HEK293 (cell line): ENCODE measurements at regions not wholly inside any gene's neighbourhood (a gene's known extent, or its start where the extent isn't known, plus 50 kb on each side); places are given as distances from the start of the nearest gene placed in this dataset.

ENCODE experiments used
- CTCF ChIA-PET: fragments of 350-600 bp; formaldehyde crosslinking; extraction: SDS; loops from one replicate; lab custom pipeline; 2021; ENCODE audit warnings: antibody characterized with exemption; lab: Yijun Ruan, JAX
- POLR2A ChIA-PET: fragments of 300-600 bp; formaldehyde crosslinking; extraction: SDS; loops from one replicate; lab custom pipeline; 2020; ENCODE audit warnings: antibody characterized with exemption, inconsistent platforms; lab: Yijun Ruan, JAX
- H3K27ac ChIP-seq: fragments of 200-500 bp; sonication (Bioruptor generic); 2 replicates; pipeline ENCODE4 v1.5.1; 2014; ENCODE audit warnings: low read depth, low read length, control low read depth, inconsistent platforms; ENCODE audit errors: extremely low read depth
- H3K36me3 ChIP-seq, 2 experiments: fragments of 200-500 bp in 1 of 2; sonication (Bioruptor generic) in 1 of 2; 1 replicate in 1 of 2; 2 replicates in 1 of 2; pipeline ENCODE4 v1.5.1; 2014 to 2017; ENCODE audit warnings: inconsistent platforms in 2 of 2, low read length in 2 of 2; ENCODE audit not compliant: control insufficient read depth in 2 of 2, insufficient read depth in 1 of 2
- H3K4me1 ChIP-seq: fragments of 200-500 bp; sonication (Bioruptor generic); 2 replicates; pipeline ENCODE4 v1.5.1; 2014; ENCODE audit warnings: mild to moderate bottlenecking, low read length, inconsistent platforms; ENCODE audit not compliant: control insufficient read depth, insufficient read depth
- H3K4me3 ChIP-seq: 2 replicates; pipeline ENCODE4 v1.5.1; 2011; ENCODE audit warnings: low read depth, mild to moderate bottlenecking, control low read depth, low read length, moderate library complexity
- H3K9me3 ChIP-seq: fragments of 200-500 bp; sonication (Bioruptor generic); 2 replicates; pipeline ENCODE4 v1.5.1; 2014; ENCODE audit warnings: low read depth, low read length, inconsistent platforms; ENCODE audit not compliant: control insufficient read depth, insufficient read depth
- EGR2 ChIP-seq: fragments of 450-650 bp; formaldehyde crosslinking; IDR thresholded peaks from 2 replicates; pipeline ENCODE4 v1.5.1; 2016; ENCODE audit warnings: low read depth, missing biosample characterization, missing genetic modification characterization
- GLIS2 ChIP-seq: fragments of 450-650 bp; formaldehyde crosslinking; IDR thresholded peaks from 2 replicates; pipeline ENCODE4 v1.5.1; 2016; ENCODE audit warnings: missing biosample characterization, missing genetic modification characterization
- HOXD13 ChIP-seq: sonication (generic); formaldehyde crosslinking; IDR thresholded peaks from 2 replicates; pipeline ENCODE4 v1.8.0; 2022; ENCODE audit warnings: missing genetic modification reagents, borderline replicate concordance
- PRDM1 ChIP-seq: fragments of 450-650 bp; formaldehyde crosslinking; IDR thresholded peaks from 2 replicates; pipeline ENCODE4; 2016; ENCODE audit warnings: missing biosample characterization, missing genetic modification characterization
- WT1 ChIP-seq: fragments of 450-650 bp; formaldehyde crosslinking; IDR thresholded peaks from 2 replicates; pipeline ENCODE4 v1.5.1; 2016; ENCODE audit warnings: missing biosample characterization, missing genetic modification characterization
- YY1 ChIP-seq: fragments of 450-650 bp; formaldehyde crosslinking; IDR thresholded peaks from 2 replicates; pipeline ENCODE4 v1.5.1; 2018; ENCODE audit warnings: missing biosample characterization, missing genetic modification characterization
- ZBTB7A ChIP-seq: fragments of 450-650 bp; formaldehyde crosslinking; IDR thresholded peaks from 2 replicates; pipeline ENCODE4 v1.5.1; 2016; ENCODE audit warnings: low read depth, missing biosample characterization, missing genetic modification characterization
- ZBTB8A ChIP-seq: fragments of 450-650 bp; formaldehyde crosslinking; IDR thresholded peaks from 2 replicates; pipeline ENCODE4 v1.5.1; 2016; ENCODE audit warnings: missing biosample characterization, missing genetic modification characterization
- ZFHX2 ChIP-seq: fragments of 450-650 bp; formaldehyde crosslinking; conservative IDR thresholded peaks from 2 replicates; pipeline ENCODE4 v1.5.1; 2016; ENCODE audit warnings: missing biosample characterization, missing genetic modification characterization
- ZNF138 ChIP-seq: fragments of 450-650 bp; formaldehyde crosslinking; IDR thresholded peaks from 2 replicates; pipeline ENCODE4 v1.5.1; 2016; ENCODE audit warnings: missing biosample characterization, missing genetic modification characterization, borderline replicate concordance
- ZNF140 ChIP-seq: fragments of 450-650 bp; formaldehyde crosslinking; IDR thresholded peaks from 2 replicates; pipeline ENCODE4 v1.5.1; 2016; ENCODE audit warnings: missing biosample characterization, missing genetic modification characterization
- ZNF239 ChIP-seq: fragments of 450-650 bp; formaldehyde crosslinking; IDR thresholded peaks from 2 replicates; pipeline ENCODE4 v1.5.1; 2016; ENCODE audit warnings: missing biosample characterization, missing genetic modification characterization
- ZNF274 ChIP-seq, 2 experiments: fragments of 200-500 bp in 1 of 2; fragments of 450-650 bp in 1 of 2; sonication (Bioruptor generic) in 1 of 2; formaldehyde crosslinking in 1 of 2; IDR thresholded peaks; 2 replicates each; pipeline versions ENCODE4 v1.5.1 to v1.6.1; 2014 to 2016; ENCODE audit warnings: borderline replicate concordance in 1 of 2, inconsistent platforms in 1 of 2, low read length in 1 of 2, missing biosample characterization in 1 of 2, missing genetic modification characterization in 1 of 2
- ZNF394 ChIP-seq: fragments of 450-650 bp; formaldehyde crosslinking; IDR thresholded peaks from 2 replicates; pipeline ENCODE4 v1.5.1; 2016; ENCODE audit warnings: missing biosample characterization, missing genetic modification characterization, mild to moderate bottlenecking, moderate library complexity, borderline replicate concordance
- ZNF529 ChIP-seq: fragments of 450-650 bp; formaldehyde crosslinking; IDR thresholded peaks from 2 replicates; pipeline ENCODE4 v1.5.1; 2017; ENCODE audit warnings: missing genetic modification characterization, missing biosample characterization; ENCODE audit not compliant: insufficient replicate concordance
- ZNF560 ChIP-seq: fragments of 450-650 bp; formaldehyde crosslinking; IDR thresholded peaks from 2 replicates; pipeline ENCODE4 v1.5.1; 2017; ENCODE audit warnings: missing biosample characterization, missing genetic modification characterization, borderline replicate concordance
- ZNF561 ChIP-seq: fragments of 450-650 bp; IDR thresholded peaks from 2 replicates; pipeline ENCODE4 v1.5.1; 2018; ENCODE audit warnings: missing biosample characterization, missing genetic modification characterization, borderline replicate concordance
- ZNF623 ChIP-seq: fragments of 450-650 bp; formaldehyde crosslinking; IDR thresholded peaks from 2 replicates; pipeline ENCODE4 v1.5.1; 2016; ENCODE audit warnings: missing biosample characterization, missing genetic modification characterization
- ZNF664 ChIP-seq: fragments of 450-650 bp; formaldehyde crosslinking; IDR thresholded peaks from 2 replicates; pipeline ENCODE4 v1.5.1; 2016; ENCODE audit warnings: missing biosample characterization, missing genetic modification characterization
- ZNF785 ChIP-seq: fragments of 450-650 bp; formaldehyde crosslinking; IDR thresholded peaks from 2 replicates; pipeline ENCODE4 v1.5.1; 2016; ENCODE audit warnings: missing biosample characterization, missing genetic modification characterization
- ZNF830 ChIP-seq: fragments of 450-650 bp; IDR thresholded peaks from 2 replicates; pipeline ENCODE4 v1.5.0; 2018; ENCODE audit warnings: missing biosample characterization, missing genetic modification characterization, low read depth, mild to moderate bottlenecking, moderate library complexity
- TF ChIP-seq, protein P1 (sequence below): fragments of 450-650 bp; formaldehyde crosslinking; IDR thresholded peaks from 2 replicates; pipeline ENCODE4 v1.5.1; 2016; ENCODE audit warnings: missing biosample characterization, missing genetic modification characterization
- TF ChIP-seq, protein P2 (sequence below): fragments of 450-650 bp; formaldehyde crosslinking; IDR thresholded peaks from 2 replicates; pipeline ENCODE4 v1.5.1; 2016; ENCODE audit warnings: missing biosample characterization, missing genetic modification characterization, low read depth
- TF ChIP-seq, protein P3 (sequence below): fragments of 450-650 bp; formaldehyde crosslinking; IDR thresholded peaks from 2 replicates; pipeline ENCODE4 v1.5.1; 2017; ENCODE audit warnings: missing biosample characterization, missing genetic modification characterization

DNA sequence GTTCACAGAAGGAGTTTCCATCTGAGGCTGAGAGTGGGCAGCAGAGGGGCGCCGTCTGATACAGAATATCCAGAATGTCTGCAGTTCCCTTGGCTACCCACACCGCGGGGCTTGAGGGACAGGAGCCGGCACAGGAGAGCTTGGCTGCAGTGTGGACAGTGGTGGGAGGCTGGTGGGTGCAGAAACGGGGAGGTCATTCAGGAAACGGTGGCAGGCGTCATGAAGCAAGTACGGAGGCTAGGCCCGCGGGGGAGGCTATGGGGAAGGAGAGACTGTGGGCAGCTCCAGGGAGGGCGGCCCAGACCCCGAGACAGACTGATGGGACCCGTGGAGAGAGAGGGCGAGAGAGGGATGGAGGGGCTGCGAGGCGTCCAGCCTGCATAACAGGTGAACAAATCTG is 55.2 kb upstream of the UQCRFS1 start:
- no peaks in the 10 kb centered on the region for H3K4me1 ChIP-seq
- H3K9me3 ChIP-seq: no peaks in the 10 kb centered on the region
- TF ChIP-seq, protein P1, sequence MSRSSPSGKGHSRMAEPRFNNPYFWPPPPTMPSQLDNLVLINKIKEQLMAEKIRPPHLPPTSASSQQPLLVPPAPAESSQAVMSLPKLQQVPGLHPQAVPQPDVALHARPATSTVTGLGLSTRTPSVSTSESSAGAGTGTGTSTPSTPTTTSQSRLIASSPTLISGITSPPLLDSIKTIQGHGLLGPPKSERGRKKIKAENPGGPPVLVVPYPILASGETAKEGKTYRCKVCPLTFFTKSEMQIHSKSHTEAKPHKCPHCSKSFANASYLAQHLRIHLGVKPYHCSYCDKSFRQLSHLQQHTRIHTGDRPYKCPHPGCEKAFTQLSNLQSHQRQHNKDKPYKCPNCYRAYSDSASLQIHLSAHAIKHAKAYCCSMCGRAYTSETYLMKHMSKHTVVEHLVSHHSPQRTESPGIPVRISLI: no peak
- TF ChIP-seq GLIS2 (tag by site-specific recombination): no peak
- no peak for TF ChIP-seq PRDM1
- TF ChIP-seq ZFHX2 (tag by site-specific recombination): peak; percentile 34; the same call in 1 of the 2 replicates
- no peak for TF ChIP-seq ZNF274 (IDR thresholded peaks at IDR 0.05; ENCODE audit: low read length)
- no peak for TF ChIP-seq ZNF274 (tag by site-specific recombination; IDR thresholded peaks at IDR 0.05; ENCODE audit: borderline replicate concordance)
- no peak for TF ChIP-seq ZBTB7A
- peak; percentile 69; the same call in 1 of the 2 replicates for TF ChIP-seq EGR2
- no peak for TF ChIP-seq ZNF138 (tag by site-specific recombination)
- no peak for TF ChIP-seq ZNF239 (tag by site-specific recombination)
- no peak for TF ChIP-seq HOXD13
- CTCF ChIA-PET: interaction anchor here (1.3 to 1.6 kb wide), 2 partner anchors 148 to 260 kb away, joined by 5 read pairs; no protein-coding TSS in a partner anchor
- no peaks in the 10 kb centered on the region for H3K36me3 ChIP-seq
- POLR2A ChIA-PET: no interaction called here
- H3K4me3 ChIP-seq: no peak overlapping the region
- no peak overlapping the region for H3K27ac ChIP-seq

DNA sequence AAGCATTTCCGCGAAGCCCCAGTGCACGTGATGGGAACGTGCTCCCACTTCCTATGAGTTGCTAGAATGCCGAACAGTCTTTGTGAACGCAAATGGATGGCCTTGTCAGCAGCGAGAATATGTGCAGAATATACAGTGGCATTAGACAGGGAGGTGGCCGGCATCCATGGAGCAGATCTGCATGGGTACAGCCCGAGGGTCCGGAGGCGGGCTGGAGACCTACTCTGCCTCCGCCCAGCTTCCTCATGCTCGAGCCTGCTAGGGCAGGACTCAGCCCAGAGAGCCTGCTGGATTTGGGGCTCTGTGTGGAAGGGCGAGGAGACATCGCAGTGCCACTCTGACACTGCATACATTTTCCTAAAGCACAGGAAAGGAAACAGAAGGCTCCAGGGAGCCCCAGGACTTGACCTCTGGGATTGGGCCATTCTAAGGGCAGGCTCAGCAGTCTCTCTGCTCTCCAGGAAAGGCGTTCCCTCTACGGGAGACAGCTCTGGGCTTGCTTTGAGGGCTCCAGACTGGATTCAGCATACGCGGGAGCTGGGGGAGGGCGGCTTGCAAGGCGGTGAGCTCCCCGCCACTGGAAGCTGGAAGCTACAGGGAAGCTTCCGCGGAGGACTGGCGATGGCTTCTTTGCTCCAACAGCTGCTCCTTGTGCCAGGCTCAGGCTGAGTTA is 55.9 kb upstream of the UQCRFS1 start:
- ChIA-PET POLR2A (no interaction called here), CTCF (interaction anchor here (0.6 to 6.1 kb wide), 3 partner anchors 9 to 1333 kb away, joined by 3 to 35 read pairs (median 3); no protein-coding TSS in a partner anchor)
- Histone ChIP-seq H3K9me3 (no peaks in the 10 kb centered on the region), H3K4me3 (no peak overlapping the region), H3K27ac (no peak overlapping the region), H3K4me1 (no peaks in the 10 kb centered on the region), H3K36me3 (no peaks in the 10 kb centered on the region)
- TF ChIP-seq ZNF561 (no peak), ZNF664 (no peak)

DNA sequence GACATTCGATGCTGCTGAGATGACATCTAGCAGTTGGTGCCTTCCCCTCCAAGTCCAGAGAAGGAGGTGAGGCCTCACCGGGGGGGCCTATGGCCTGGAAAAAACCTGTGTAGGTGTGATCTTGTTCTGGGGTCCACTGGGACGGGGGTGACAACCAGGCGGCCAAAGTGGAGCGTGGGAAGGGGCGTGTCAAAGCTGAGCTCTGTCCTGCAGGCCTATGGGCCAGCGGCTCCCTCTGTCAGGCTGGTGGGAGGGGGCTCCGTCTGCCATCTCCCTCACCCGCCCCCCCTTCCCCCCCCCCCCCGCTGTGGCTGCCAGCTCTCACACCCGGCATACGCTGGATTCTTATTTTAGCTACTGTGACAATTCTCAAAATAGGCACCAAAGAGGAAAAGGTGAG is 56.7 kb upstream of the UQCRFS1 start:
- H3K27ac ChIP-seq: no peak overlapping the region
- TF ChIP-seq ZNF529 (tag by site-specific recombination): no peak
- TF ChIP-seq, all 188 proteins: peak for 0
- ChIA-PET CTCF (interaction anchor here (0.7 to 6.1 kb wide), 2 partner anchors 9 to 1333 kb away, joined by 3 to 35 read pairs; no protein-coding TSS in a partner anchor), POLR2A (no interaction called here)
- no peak overlapping the region for H3K4me3 ChIP-seq
- no peaks in the 10 kb centered on the region for H3K4me1 ChIP-seq
- no peaks in the 10 kb centered on the region for H3K9me3 ChIP-seq
- H3K36me3 ChIP-seq: no peaks in the 10 kb centered on the region

DNA sequence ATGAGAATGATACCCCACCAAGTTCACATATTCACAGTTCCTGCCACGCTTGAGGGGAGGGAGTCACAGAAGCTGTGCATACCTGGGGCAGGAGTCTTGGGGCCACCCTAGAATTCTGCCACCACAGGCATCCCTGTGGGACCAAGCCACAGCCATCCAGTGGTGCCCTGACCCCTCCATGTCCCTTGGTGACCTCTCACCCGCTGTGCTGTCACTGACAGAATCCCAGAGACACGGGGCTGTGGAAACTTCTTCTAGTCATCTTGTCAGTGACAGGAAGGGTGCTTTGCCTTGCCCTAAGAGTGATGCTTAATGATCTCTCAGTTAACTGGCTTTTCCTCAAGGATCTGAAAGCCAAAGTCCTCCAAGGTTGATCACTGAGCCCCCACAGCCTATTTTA is 58.4 kb upstream of the UQCRFS1 start:
- H3K27ac ChIP-seq: no peak overlapping the region
- ChIA-PET POLR2A (no interaction called here), CTCF (interaction anchor here (0.5 to 6.1 kb wide), 6 partner anchors 8 to 805 kb away, joined by 3 to 55 read pairs (median 3); no protein-coding TSS in a partner anchor)
- H3K36me3 ChIP-seq: no peaks in the 10 kb centered on the region
- H3K4me1 ChIP-seq: no peaks in the 10 kb centered on the region
- no peak overlapping the region for H3K4me3 ChIP-seq
- H3K9me3 ChIP-seq: no peaks in the 10 kb centered on the region
- TF ChIP-seq ZBTB8A (no peak), ZNF140 (tag by site-specific recombination) (no peak), ZNF560 (no peak), WT1 (tag by site-specific recombination) (no peak), YY1 (no peak), ZNF623 (tag by site-specific recombination) (no peak), ZNF785 (tag by site-specific recombination) (no peak), ZNF394 (tag by site-specific recombination) (no peak), ZNF830 (tag by site-specific recombination) (no peak)
- TF ChIP-seq, protein P2, sequence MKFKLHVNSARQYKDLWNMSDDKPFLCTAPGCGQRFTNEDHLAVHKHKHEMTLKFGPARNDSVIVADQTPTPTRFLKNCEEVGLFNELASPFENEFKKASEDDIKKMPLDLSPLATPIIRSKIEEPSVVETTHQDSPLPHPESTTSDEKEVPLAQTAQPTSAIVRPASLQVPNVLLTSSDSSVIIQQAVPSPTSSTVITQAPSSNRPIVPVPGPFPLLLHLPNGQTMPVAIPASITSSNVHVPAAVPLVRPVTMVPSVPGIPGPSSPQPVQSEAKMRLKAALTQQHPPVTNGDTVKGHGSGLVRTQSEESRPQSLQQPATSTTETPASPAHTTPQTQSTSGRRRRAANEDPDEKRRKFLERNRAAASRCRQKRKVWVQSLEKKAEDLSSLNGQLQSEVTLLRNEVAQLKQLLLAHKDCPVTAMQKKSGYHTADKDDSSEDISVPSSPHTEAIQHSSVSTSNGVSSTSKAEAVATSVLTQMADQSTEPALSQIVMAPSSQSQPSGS (tag by site-specific recombination): no peak
- TF ChIP-seq, protein P3, sequence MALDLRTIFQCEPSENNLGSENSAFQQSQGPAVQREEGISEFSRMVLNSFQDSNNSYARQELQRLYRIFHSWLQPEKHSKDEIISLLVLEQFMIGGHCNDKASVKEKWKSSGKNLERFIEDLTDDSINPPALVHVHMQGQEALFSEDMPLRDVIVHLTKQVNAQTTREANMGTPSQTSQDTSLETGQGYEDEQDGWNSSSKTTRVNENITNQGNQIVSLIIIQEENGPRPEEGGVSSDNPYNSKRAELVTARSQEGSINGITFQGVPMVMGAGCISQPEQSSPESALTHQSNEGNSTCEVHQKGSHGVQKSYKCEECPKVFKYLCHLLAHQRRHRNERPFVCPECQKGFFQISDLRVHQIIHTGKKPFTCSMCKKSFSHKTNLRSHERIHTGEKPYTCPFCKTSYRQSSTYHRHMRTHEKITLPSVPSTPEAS (tag by site-specific recombination): no peak
